Motor neuron (in vitro differentiated cells): ENCODE measurements at regions not wholly inside any gene's neighbourhood (a gene's known extent, or its start where the extent isn't known, plus 50 kb on each side); places are given as distances from the start of the nearest gene placed in this dataset.
"Not testable (repeated sequence)": the region's sequence is repeated elsewhere in the genome, so short reads cannot be mapped to it uniquely, and the experiment has no call there.

Experiments
- ATAC-seq, 8 experiments: fragments of 200-7000 bp; cut with Tn5 transposase; replicated peaks in 6 of 8; 2 replicates each; pipeline ENCODE4 v1.8.0; 2021; ENCODE audit warnings: mild to moderate bottlenecking in 8 of 8, moderate library complexity in 8 of 8
- H3K27ac ChIP-seq, 2 donors: fragments of 250-450 bp; sonication (Bioruptor Pico); 2 replicates each; pipeline ENCODE4 v1.9.0; 2021; ENCODE audit warnings: antibody characterized with exemption in 2 of 2, mild to moderate bottlenecking in 2 of 2, moderate library complexity in 1 of 2
- H3K4me1 ChIP-seq, 2 donors: fragments of 250-450 bp; sonication (Bioruptor Pico); replicated peaks in 1 of 2; 2 replicates each; pipeline ENCODE4 v1.6.1; 2021; ENCODE audit warnings: antibody characterized with exemption in 2 of 2, mild to moderate bottlenecking in 2 of 2, moderate library complexity in 1 of 2
- H3K4me3 ChIP-seq, 5 donors: fragments of 250-450 bp; sonication (Bioruptor Pico); 2 replicates each; pipeline ENCODE4 v1.9.0; 2021; ENCODE audit warnings: antibody characterized with exemption in 5 of 5, mild to moderate bottlenecking in 5 of 5, moderate library complexity in 4 of 5
- WGBS, 10 experiments: fragments of 450-650 bp; shearing (Covaris generic); methylation state at CpG; one replicate each; pipeline ENCODE4 v1.0.0; 2022; 5-methylcytosine and 5-hydroxymethylcytosine counted together
- in situ Hi-C, 9 experiments: fragments of 400-800 bp; cut with MboI; loops; one replicate each; pipeline ENCODE4 v1.15.0; 2021; ENCODE audit warnings: low sequenced_read_pairs in 9 of 9, low pct_unique_long_range_greater_than_20kb in 2 of 9; ENCODE audit not compliant: unreplicated experiment in 9 of 9

DNA sequence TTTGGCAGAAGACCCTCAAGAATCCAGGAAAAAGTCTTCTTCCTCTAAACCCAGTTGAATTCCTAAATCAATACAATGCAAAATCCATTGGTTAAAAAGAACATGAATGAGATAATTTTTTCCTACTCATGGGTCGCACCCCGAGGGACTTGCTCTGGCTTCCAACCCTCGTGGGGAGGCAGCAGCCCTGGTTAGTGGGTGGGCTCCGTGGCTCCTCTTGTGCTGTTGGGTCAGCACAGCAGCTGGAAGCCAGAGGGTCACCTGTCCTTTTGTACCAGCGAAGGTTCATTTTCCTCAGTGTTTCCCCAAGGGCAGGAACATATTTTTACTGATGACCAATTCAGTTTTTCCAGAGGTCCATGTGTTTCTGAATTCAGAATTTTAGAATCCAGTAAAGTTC lies 120.6 kb upstream of the S1PR3 start:
- Histone ChIP-seq H3K27ac (no peak overlapping the region), H3K4me3 (no peak overlapping the region), H3K4me1 (peaks cover 0 to 4% of the 10 kb centered on the region in 2 donors)
- in situ Hi-C loops, result no loop called here
- WGBS, 10 experiments, result 40 to 100% (median 65%) methylated on average over 1 to 5 of the region's 5 CpGs; no CpG with 5 or more reads in 2 of the 10 experiments
- ATAC-seq, result no peak

DNA sequence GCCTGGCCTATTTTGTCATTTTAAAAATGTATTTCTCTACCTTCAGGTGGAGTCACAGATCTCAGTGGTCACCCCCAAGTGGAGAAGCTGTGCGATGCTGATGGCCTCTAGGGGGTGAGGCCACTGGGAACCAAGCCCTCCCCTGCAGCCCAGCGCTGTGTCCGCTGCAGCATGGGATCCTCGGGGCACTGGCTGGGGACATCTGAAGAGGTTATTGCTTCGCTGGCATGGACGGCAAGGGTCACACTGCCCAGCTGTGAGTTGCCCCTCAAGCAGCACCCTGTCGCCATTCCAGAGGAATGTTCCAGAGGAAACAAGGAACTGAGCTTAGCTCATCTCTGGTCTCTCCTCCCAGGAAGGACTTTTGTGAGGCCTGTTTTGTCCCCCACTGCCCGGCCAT lies 119.6 kb upstream of the S1PR3 start:
- Histone ChIP-seq H3K4me1 (peaks cover 0 to 4% of the 10 kb centered on the region in 2 donors), H3K4me3 (no peak overlapping the region), H3K27ac (no peak overlapping the region)
- 50 to 93% (median 88%) methylated on average over 1 to 4 of the region's 8 CpGs; no CpG with 5 or more reads in 5 of the 10 experiments for WGBS, 10 experiments
- in situ Hi-C loops, result no loop called here
- ATAC-seq, result no peak

DNA sequence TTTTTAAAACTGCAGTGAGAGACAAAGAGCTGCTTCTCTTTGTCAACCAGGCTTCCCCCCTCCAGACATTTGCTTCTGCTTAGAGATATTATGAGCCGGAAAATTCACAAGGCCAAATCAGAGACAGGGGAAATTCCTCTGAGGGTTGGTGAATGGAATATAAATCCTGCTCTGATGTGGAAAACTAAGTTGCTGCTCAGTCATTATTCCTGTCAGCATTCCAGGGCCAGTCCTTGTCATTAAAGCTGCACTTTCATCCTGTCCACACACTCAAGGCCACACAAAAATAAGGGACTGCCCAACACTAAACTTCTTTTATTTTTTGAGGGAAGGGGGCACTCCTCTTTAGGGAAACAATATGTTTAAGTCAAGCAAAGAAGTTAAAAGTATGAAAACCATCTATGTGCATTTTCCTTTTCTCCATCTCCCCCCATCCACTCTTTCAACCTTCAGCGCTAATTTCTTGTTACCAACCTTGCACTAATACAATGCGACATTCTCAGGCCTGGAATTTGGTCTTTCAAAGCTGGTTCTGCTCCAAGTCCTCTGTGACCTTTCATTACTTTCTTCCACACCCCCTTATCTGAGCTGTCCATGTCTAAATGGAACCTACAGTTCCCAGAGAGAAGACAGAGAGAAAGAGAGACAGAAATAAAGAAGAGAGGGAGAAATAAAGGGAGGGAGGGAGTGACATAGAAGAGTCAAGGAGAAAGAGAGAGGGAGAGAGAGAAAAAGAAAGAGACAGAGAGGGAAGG lies 118.9 kb upstream of the S1PR3 start:
- in situ Hi-C loops, result no loop called here
- H3K4me3 ChIP-seq, result no peak overlapping the region
- ATAC-seq, result peak in 2 of 8 experiments; percentile 9 to 36
- WGBS, 10 experiments, result 71 to 100% (median 82%) methylated on average over 1 to 3 of the region's 3 CpGs
- H3K4me1 ChIP-seq, result peaks cover 0 to 4% of the 10 kb centered on the region in 2 donors
- no peak overlapping the region for H3K27ac ChIP-seq

DNA sequence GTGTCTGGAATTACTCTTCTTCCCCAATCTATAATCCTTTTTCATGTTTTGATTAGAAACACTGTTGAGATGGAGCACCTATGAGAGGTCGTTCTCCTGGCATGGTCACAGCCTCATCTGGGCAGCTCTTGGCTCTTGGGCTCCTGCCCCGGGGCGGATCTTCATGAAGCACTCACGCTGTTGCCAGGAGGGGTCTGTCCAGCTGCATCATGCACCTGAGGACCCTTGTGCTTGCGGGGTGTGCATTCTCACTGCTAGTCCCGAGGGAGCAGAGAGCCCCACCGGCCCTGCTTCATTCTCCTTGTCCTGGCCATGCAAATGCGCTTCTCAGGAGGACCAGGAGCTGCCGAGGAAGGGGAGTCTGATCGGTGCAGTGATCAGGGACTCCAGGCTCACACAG lies 117.6 kb upstream of the S1PR3 start:
- in situ Hi-C loops, result no loop called here
- no peak for ATAC-seq
- Histone ChIP-seq H3K27ac (no peak overlapping the region), H3K4me1 (peaks cover 0 to 4% of the 10 kb centered on the region in 2 donors), H3K4me3 (no peak overlapping the region)
- WGBS, 10 experiments, result 63 to 86% (median 79%) methylated on average over 4 to 6 of the region's 10 CpGs; no CpG with 5 or more reads in 6 of the 10 experiments

DNA sequence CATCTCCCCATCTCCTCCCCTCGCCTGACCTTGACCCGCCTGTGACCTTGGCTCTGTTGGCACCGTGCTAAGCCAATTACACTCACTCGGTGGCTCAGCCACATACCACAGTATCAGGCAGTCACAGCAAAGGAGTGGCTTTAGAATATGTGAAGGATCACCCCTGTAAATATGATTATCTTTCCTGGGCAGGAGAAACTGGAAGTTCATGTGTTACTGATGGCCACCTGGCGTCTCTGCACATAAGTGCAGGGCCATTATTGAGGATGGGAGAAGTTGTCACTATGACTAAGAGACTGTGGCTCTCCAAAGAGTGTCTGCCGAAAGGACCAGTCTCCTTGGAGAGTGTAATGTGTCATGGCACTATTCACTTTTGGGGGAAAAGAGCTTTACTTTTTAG lies 116.9 kb upstream of the S1PR3 start:
- Histone ChIP-seq H3K4me3 (no peak overlapping the region), H3K27ac (no peak overlapping the region), H3K4me1 (peaks cover 0 to 4% of the 10 kb centered on the region in 2 donors)
- 65 to 100% (median 75%) methylated on average over 1 to 6 of the region's 6 CpGs; no CpG with 5 or more reads in 5 of the 10 experiments for WGBS, 10 experiments
- ATAC-seq, result peak in 4 of 8 experiments; percentile 27 to 98 (median 54)
- in situ Hi-C loops, result no loop called here

GRCh38 chr9:88875400-88876120 lies 115.7 kb upstream of the S1PR3 start:
- H3K4me1 ChIP-seq, result peaks cover 0 to 4% of the 10 kb centered on the region in 2 donors
- WGBS, 10 experiments, result 67 to 100% (median 83%) methylated on average over 1 to 3 of the region's 3 CpGs
- no peak overlapping the region for H3K27ac ChIP-seq
- in situ Hi-C loops, result no loop called here
- ATAC-seq, result no peak
- no peak overlapping the region for H3K4me3 ChIP-seq

GRCh38 chr9:88880199-88880598 lies 111.1 kb upstream of the S1PR3 start:
- WGBS, 10 experiments, result 0 to 96% (median 72%) methylated on average over 1 to 4 of the region's 8 CpGs; no CpG with 5 or more reads in 4 of the 10 experiments
- in situ Hi-C loops, result no loop called here
- no peak overlapping the region for H3K4me3 ChIP-seq
- H3K4me1 ChIP-seq, result no peaks in the 10 kb centered on the region
- H3K27ac ChIP-seq, result no peak overlapping the region
- ATAC-seq, result no peak

DNA sequence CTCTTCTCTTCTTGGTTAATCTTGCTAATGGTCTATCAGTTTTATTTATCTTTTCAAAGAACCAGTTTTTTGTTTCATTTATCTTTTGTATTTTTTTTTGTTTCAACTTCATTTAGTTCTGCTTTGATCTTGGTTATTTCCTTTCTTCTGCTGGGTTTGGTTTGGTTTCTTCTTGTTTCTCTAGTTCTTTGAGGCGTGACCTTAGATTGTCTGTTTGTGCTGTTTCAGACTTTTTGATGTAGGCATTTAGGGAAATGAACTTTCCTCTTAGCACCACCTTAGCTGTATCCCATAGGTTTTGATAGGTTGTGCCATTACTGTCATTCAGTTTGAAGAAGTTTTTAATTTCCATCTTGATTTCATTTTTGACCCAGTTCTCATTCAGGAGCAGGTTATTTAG lies 107.0 kb upstream of the S1PR3 start:
- 45 to 93% (median 75%) methylated on average over 1 of the region's 1 CpG; no CpG with 5 or more reads in 1 of the 10 experiments for WGBS, 10 experiments
- H3K4me1 ChIP-seq, in situ Hi-C loops, H3K27ac ChIP-seq, H3K4me3 ChIP-seq, ATAC-seq: not testable (repeated sequence)

- H3K27ac ChIP-seq, H3K4me3 ChIP-seq, in situ Hi-C loops, H3K4me1 ChIP-seq, ATAC-seq: not testable (repeated sequence)
- WGBS, 10 experiments, result 0 to 57% (median 33%) methylated on average over 1 of the region's 2 CpGs; no CpG with 5 or more reads in 7 of the 10 experiments
Observed at GRCh38 chr9:88886762-88887161, 104.5 kb upstream of the S1PR3 start.

GRCh38 chr9:88889386-88889785 lies 101.9 kb upstream of the S1PR3 start:
- WGBS, 10 experiments, result 70 to 95% methylated on average over 2 to 3 of the region's 4 CpGs; no CpG with 5 or more reads in 8 of the 10 experiments
- peak in 1 of 8 experiments; percentile 70 for ATAC-seq
- Histone ChIP-seq H3K27ac (no peak overlapping the region), H3K4me1 (no peaks in the 10 kb centered on the region), H3K4me3 (no peak overlapping the region)
- in situ Hi-C loops, result no loop called here

- 59 to 100% (median 86%) methylated on average over 1 to 4 of the region's 4 CpGs; no CpG with 5 or more reads in 3 of the 10 experiments for WGBS, 10 experiments
- Histone ChIP-seq H3K27ac (no peak overlapping the region), H3K4me1 (no peaks in the 10 kb centered on the region), H3K4me3 (no peak overlapping the region)
- no peak for ATAC-seq
- in situ Hi-C loops, result no loop called here
Observed at GRCh38 chr9:88890546-88890945, 100.7 kb upstream of the S1PR3 start.

GRCh38 chr9:88891040-88891439 lies 100.2 kb upstream of the S1PR3 start:
- WGBS, 10 experiments, result 0 to 86% (median 64%) methylated on average over 1 to 2 of the region's 2 CpGs; no CpG with 5 or more reads in 1 of the 10 experiments
- ATAC-seq, result peak in 3 of 8 experiments; percentile 88 to 96 (median 93)
- H3K4me3 ChIP-seq, result no peak overlapping the region
- no peaks in the 10 kb centered on the region for H3K4me1 ChIP-seq
- in situ Hi-C loops, result no loop called here
- no peak overlapping the region for H3K27ac ChIP-seq

- Histone ChIP-seq H3K4me1 (no peaks in the 10 kb centered on the region), H3K27ac (no peak overlapping the region), H3K4me3 (no peak overlapping the region)
- ATAC-seq, result peak in 2 of 8 experiments; percentile 16 to 29
- WGBS, 10 experiments, result 11 to 83% (median 34%) methylated on average over 1 to 4 of the region's 4 CpGs; no CpG with 5 or more reads in 1 of the 10 experiments
- in situ Hi-C loops, result no loop called here
Observed at GRCh38 chr9:88892724-88893123, 98.5 kb upstream of the S1PR3 start.
